ENCODE measurements at regions not wholly inside any gene's neighbourhood (a gene's known extent, or its start where the extent isn't known, plus 50 kb on each side); places are given as distances from the start of the nearest gene placed in this dataset.
"Not testable (repeated sequence)": the region's sequence is repeated elsewhere in the genome, so short reads cannot be mapped to it uniquely, and the experiment has no call there.

GRCh38 chr15:22258398-22259150, 178.2 kb downstream of the OR4M2 start:
- H3K36me3 Mint-ChIP-seq, result no peaks in the 10 kb centered on the region
- H3K4me3 Mint-ChIP-seq, result no peak overlapping the region
- peaks cover 28% of the 10 kb centered on the region for H3K4me1 Mint-ChIP-seq
- H3K27me3 Mint-ChIP-seq, result peaks cover 56% of the 10 kb centered on the region
- H3K27ac Mint-ChIP-seq, result no peak overlapping the region
- no peak for DNase-seq
- no peaks in the 10 kb centered on the region for H3K9me3 Mint-ChIP-seq

DNA sequence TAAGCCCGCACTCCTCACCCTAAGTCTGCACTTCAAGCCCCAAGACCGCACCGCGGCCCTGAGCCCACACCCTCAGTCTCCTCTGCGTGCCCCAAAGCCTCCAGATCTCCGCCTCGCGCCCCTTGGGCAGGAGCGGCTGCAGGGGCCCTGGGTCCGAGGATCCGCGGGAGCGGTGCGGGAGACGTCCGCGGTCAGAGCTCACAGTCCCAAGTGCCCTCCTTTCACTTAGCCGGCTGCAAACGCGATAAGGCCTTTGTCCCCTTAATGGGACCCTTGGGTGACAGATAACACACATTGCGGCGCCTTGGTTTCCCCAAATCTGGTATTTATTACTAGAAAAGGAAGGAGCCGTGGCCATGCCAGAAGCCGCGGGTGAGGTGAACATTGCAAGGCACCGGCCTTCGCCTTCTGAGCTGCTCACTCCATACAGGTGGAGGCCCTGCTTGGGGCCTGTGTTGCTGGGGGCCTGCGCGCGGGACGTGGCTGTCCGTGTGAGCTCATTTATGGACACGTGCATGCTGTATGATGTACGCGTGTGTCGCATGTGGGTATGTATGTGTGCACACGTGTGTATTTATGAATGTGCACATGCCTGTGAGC, 178.9 kb downstream of the OR4M2 start:
- not testable (repeated sequence) for DNase-seq, H3K4me3 Mint-ChIP-seq, H3K9me3 Mint-ChIP-seq, H3K36me3 Mint-ChIP-seq, H3K27ac Mint-ChIP-seq
- Mint-ChIP-seq H3K27me3 (peaks cover 49% of the 10 kb centered on the region), H3K4me1 (peaks cover 22% of the 10 kb centered on the region)

GRCh38 chr15:22259881-22260421, 179.6 kb downstream of the OR4M2 start:
- H3K9me3 Mint-ChIP-seq, result no peaks in the 10 kb centered on the region
- no peaks in the 10 kb centered on the region for H3K36me3 Mint-ChIP-seq
- H3K4me3 Mint-ChIP-seq, result peak overlapping the region; percentile 24
- DNase-seq, result no peak
- peaks cover 18% of the 10 kb centered on the region for H3K4me1 Mint-ChIP-seq
- H3K27ac Mint-ChIP-seq, result no peak overlapping the region
- H3K27me3 Mint-ChIP-seq, result peaks cover 46% of the 10 kb centered on the region

DNA sequence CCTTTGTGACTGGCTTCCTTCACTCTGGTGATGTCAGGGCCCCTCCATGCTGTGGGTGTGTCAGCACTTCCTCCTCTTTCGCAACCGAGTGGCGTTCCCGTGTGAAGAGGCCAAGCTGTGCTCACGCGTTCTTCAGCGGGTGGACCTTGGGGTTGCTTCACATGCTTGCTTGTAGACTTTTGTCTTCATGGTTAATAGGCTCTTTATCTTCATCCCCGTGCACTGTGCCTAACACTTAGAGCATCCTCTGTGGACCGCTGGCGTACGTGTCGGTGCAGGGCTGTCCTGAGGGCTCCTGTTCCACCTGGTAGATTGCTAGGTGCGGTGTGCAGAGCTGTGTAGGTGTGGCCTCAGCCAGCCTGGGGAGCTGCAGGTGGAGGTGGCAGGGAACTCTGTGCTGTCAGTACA, 182.3 kb downstream of the OR4M2 start:
- no peak overlapping the region for H3K4me3 Mint-ChIP-seq
- DNase-seq, result no peak

DNA sequence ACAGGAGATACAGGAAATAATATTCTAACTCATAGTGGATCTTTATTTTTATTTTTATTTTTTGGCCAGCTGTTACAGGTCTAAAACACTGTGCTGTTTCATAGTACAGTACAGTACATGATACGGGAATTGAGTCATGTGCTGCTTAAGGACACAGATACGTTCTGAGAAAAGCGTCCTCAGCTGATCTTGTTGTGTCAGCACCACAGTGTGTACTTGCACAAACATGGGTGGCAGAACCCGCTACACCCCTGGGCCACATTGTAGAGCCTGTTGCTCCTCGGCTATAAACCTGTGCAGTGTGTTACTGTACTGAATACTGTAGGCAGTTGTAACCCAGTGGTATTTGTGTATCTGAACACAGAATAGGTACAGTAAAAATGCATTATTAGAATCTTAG, 183.4 kb downstream of the OR4M2 start:
- Mint-ChIP-seq H3K9me3 (no peaks in the 10 kb centered on the region), H3K36me3 (no peaks in the 10 kb centered on the region), H3K4me1 (peaks cover 18% of the 10 kb centered on the region), H3K4me3 (no peak overlapping the region), H3K27me3 (peaks cover 27% of the 10 kb centered on the region), H3K27ac (no peak overlapping the region)
- DNase-seq, result no peak

More for the DNA sequence above, 182.3 kb downstream of the OR4M2 start:
- Mint-ChIP-seq H3K27me3 (peaks cover 29% of the 10 kb centered on the region), H3K9me3 (no peaks in the 10 kb centered on the region), H3K4me1 (peaks cover 18% of the 10 kb centered on the region), H3K27ac (no peak overlapping the region), H3K36me3 (no peaks in the 10 kb centered on the region)

DNA sequence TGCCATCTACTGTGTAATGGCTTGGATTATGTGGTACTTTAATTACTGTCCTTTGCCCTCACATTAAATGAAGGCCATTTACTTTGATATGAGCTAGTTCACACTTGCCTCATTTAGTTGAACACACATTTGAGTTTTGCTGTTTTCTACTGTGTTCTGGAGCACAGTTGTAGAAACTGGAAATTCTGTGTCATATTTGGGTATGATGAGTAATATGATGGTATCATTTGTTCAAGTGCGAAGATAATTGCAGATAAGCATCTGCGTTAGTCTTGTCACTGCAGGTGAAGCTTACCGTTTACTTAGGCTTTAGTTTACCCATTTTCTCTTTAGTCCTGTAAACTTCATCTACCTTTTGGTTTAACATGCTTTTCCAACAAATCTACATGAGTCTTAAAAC, 183.9 kb downstream of the OR4M2 start:
- Mint-ChIP-seq H3K4me1 (peaks cover 18% of the 10 kb centered on the region), H3K27me3 (peaks cover 22% of the 10 kb centered on the region)
- not testable (repeated sequence) for H3K36me3 Mint-ChIP-seq, H3K27ac Mint-ChIP-seq, DNase-seq, H3K9me3 Mint-ChIP-seq, H3K4me3 Mint-ChIP-seq

DNA sequence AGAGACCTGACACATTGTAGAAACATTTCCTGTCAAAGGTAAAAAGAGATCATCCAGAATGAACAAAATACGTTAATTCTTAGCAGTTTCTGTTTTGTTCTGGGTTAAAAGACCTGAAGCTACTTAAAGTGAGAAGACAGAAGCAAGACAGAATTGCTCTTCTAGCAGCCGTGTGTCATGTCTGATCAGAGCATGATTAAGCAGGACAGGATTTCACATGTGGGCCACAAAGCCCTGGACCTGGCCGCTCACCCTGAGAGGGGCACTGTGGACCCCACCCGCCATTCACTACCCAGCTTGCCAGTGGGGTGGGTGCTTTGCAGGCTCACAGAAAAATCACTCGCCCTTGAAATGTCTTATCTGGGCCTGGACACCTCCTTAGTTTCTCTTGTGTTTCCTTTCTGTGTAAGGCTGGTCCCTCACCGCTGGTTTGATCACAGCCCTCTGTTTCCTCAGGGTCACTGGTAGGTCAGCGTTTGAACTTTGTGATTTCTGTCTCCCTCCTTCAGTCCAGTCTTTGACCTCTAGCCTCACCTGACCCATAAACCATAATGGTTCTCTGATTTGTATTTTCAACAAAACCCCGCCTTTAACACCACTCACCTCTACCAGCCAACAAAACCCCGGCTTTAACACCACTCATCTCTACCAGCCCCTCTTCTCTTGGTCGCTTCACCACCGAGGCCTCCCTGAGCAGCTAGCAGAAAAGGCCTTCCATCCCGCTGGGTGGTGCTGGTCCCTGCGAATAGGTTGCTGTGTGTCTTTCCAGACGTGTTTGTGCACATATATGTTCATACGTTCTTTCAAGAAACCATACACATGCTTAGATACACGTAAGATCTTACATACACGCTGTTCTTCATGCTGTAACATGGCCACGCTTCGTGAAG, 185.0 kb downstream of the OR4M2 start:
- DNase-seq, result no peak
- Mint-ChIP-seq H3K27ac (no peak overlapping the region), H3K4me1 (peaks cover 8% of the 10 kb centered on the region), H3K9me3 (no peaks in the 10 kb centered on the region), H3K27me3 (peaks cover 12% of the 10 kb centered on the region), H3K4me3 (no peak overlapping the region), H3K36me3 (no peaks in the 10 kb centered on the region)

DNA sequence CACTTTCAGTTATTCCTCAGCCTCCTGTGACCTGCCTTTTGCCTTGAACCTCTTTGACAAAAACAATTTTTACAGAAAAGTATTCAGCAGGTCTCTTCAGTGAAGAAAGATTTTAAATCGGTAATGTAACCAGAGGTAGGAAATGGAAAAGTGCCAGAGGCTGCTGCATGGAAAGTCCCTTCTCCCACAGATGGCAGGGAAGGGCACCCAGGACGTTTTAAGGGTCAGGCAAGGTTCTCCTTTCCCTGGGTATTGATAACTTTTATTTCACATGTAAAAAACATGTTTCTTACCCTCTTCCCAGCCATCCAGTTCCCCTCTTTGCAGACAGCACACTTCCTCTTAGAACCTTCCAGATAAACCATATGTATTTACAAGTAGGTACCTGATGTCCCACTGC, 185.6 kb downstream of the OR4M2 start:
- Mint-ChIP-seq H3K4me3 (no peak overlapping the region), H3K9me3 (no peaks in the 10 kb centered on the region), H3K4me1 (peaks cover 3% of the 10 kb centered on the region), H3K27me3 (peaks cover 11% of the 10 kb centered on the region), H3K36me3 (no peaks in the 10 kb centered on the region), H3K27ac (no peak overlapping the region)
- DNase-seq, result no peak

DNA sequence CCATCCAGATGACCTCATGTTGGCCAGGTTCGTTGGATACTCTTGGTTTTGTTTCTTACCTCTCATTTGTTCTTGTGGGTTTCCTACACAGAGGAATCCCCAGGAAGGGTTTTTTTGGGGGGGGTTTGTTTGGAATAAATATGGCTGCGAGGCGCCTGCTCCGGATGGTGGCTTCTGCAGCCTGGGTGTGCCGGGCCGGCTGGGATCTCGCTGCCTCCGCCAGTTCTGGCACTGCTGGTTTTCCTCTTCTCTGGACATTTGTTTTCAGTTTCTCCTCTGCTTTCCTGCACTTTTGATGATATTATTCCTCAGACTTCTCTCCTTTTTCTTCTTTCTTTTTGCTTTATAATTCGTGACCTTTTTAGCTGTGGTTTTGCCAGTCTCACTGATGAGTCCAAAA, 187.4 kb downstream of the OR4M2 start:
- Mint-ChIP-seq H3K36me3 (no peaks in the 10 kb centered on the region), H3K4me3 (no peak overlapping the region), H3K4me1 (no peaks in the 10 kb centered on the region), H3K27me3 (peaks cover 5% of the 10 kb centered on the region), H3K27ac (no peak overlapping the region), H3K9me3 (no peaks in the 10 kb centered on the region)
- no peak for DNase-seq

DNA sequence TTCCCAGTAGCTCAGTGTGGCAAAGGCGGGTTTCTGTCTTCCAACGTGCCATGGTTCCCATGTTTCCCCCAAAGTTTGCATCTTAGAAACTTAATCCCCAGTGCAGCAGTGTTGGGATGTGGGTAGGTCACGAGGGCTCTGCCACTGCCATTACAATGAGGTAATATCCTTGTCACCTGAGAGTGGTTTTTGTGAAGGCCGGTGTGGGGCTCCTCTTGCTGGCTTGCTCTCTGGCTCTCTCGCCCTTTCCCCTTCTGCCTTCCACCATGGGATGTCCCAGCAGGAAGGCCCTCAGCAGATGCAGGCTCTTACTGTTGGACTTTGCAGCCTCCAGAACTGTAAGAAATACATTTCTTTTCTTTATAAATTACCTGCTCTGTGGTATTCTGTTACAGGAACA, 187.9 kb downstream of the OR4M2 start:
- not testable (repeated sequence) for H3K36me3 Mint-ChIP-seq, H3K27ac Mint-ChIP-seq, H3K4me3 Mint-ChIP-seq, H3K9me3 Mint-ChIP-seq, H3K4me1 Mint-ChIP-seq, H3K27me3 Mint-ChIP-seq, DNase-seq

DNA sequence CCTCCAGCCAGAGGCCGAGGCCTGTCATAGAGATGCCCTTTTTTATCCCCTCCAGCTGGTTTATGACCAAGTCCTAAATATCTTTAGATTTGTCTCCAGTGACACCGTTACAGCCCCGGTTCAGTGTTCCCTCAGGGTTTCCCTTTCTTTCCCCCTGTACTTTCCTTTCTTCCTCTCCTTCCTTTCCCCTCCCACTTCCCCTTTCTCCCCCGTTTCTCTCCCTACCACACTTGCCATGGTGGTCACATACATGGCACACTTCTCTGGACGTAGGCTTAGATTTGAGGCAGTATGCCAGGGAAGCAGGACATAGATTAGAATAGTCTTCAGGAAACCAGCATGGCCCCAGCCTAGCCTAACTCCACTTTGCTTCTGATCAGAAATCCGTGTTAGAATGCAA, 188.3 kb downstream of the OR4M2 start:
- DNase-seq, H3K36me3 Mint-ChIP-seq, H3K9me3 Mint-ChIP-seq, H3K27ac Mint-ChIP-seq, H3K27me3 Mint-ChIP-seq, H3K4me1 Mint-ChIP-seq, H3K4me3 Mint-ChIP-seq: not testable (repeated sequence)

DNA sequence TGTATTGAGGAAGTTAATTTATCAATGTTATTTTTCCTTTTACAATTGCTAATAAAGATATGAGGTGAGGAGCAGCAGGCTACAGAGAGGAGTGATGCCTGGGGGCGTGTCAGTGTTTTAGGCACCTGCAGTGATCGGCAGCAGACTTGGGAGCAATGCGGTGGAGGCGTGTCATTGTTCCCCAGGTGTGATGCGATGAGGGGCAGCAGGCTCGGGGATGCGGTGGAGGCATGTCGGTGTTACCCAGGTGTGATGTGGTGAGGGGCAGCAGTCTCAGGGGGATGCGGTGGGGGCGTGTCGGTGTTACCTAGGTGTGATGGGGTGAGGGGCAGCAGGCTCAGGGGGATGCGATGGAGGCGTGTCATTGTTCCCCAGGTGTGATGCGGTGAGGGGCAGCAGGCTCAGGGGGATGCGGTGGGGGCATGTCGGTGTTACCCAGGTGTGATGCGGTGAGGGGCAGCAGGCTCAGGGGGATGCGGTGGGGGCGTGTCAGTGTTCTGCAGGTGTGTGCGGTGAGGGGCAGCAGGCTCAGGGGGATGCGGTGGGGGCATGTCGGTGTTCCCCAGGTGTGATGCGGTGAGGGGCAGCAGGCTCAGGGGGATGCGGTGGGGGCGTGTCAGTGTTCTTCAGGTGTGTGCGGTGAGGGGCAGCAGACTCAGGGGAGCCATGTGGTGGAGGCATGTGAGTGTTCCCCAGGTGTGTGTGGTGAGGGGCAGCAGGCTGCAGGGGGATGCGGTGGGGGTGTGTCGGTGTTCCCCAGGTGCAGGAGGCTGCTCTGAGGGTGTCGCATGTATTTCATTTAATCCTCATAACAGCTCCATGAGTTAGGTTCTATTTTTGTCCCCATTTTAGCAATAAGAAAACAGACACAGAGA, 186.2 kb upstream of the GOLGA6L22 start:
- H3K27ac Mint-ChIP-seq, H3K9me3 Mint-ChIP-seq, DNase-seq, H3K36me3 Mint-ChIP-seq, H3K4me1 Mint-ChIP-seq, H3K4me3 Mint-ChIP-seq, H3K27me3 Mint-ChIP-seq: not testable (repeated sequence)

DNA sequence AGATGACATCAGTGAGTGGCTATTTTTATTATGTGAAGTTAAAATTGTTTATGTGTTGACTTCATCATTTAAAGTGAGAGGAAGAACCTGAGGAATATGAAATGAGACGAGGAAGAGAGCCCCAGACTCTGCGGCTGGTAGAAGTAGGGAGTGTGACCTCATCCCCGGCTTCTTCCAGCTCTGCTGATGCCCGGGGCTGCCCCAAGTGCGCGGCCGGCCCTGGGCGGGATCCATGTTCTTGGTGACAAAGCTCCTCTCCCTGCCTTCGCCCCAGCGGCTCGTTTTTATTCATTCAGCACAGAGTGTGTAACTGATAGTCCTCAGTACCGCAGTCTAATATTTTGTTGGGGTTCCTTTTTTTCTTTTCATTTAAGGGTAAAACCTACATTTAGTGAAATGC, 185.5 kb upstream of the GOLGA6L22 start:
- DNase-seq, H3K9me3 Mint-ChIP-seq, H3K36me3 Mint-ChIP-seq, H3K27ac Mint-ChIP-seq, H3K4me3 Mint-ChIP-seq, H3K27me3 Mint-ChIP-seq, H3K4me1 Mint-ChIP-seq: not testable (repeated sequence)

DNA sequence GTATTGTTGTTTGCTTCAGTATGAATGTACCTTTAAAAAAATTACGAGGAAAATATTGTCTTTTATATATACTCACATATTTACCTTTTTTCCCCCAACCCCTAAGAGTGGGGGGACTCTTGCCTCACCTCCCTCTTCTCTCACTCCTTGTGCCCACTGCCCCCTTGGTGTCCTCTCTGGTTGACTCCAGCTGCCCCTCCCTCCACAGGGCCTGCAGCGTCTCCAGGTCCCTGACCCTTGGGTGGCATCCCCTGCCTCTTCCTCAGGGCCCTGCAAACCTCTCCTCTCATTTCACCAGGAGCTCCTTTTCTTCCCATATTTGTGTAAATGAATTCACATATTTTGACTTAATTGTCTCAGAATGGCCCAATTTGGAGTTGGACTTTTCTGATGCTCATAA, 184.3 kb upstream of the GOLGA6L22 start:
- not testable (repeated sequence) for H3K4me3 Mint-ChIP-seq, DNase-seq, H3K36me3 Mint-ChIP-seq, H3K27ac Mint-ChIP-seq, H3K9me3 Mint-ChIP-seq, H3K4me1 Mint-ChIP-seq, H3K27me3 Mint-ChIP-seq
